MM.1S (cell line): ENCODE measurements at regions not wholly inside any gene's neighbourhood (a gene's known extent, or its start where the extent isn't known, plus 50 kb on each side); places are given as distances from the start of the nearest gene placed in this dataset.

Experiments
- CTCF ChIP-seq: fragments of 300-600 bp; sonication (generic); IDR thresholded peaks from 2 replicates; pipeline ENCODE4 v1.5.1; 2016; ENCODE audit warnings: antibody characterized with exemption, low read length, mixed read lengths
- EZH2 ChIP-seq: fragments of 300-600 bp; sonication (generic); optimal IDR thresholded peaks from 2 replicates; pipeline ENCODE3; 2017; ENCODE audit warnings: low read depth, mild to moderate bottlenecking, antibody characterized with exemption, low read length, mixed read lengths

GRCh38 chr1:216793303-216793702, 70.1 kb upstream of the ESRRG start:
- TF ChIP-seq EZH2 (no peak), CTCF (no peak)
